ENCODE measurements at regions not wholly inside any gene's neighbourhood (a gene's known extent, or its start where the extent isn't known, plus 50 kb on each side); places are given as distances from the start of the nearest gene placed in this dataset.
"Not testable (repeated sequence)": the region's sequence is repeated elsewhere in the genome, so short reads cannot be mapped to it uniquely, and the experiment has no call there.

DNA sequence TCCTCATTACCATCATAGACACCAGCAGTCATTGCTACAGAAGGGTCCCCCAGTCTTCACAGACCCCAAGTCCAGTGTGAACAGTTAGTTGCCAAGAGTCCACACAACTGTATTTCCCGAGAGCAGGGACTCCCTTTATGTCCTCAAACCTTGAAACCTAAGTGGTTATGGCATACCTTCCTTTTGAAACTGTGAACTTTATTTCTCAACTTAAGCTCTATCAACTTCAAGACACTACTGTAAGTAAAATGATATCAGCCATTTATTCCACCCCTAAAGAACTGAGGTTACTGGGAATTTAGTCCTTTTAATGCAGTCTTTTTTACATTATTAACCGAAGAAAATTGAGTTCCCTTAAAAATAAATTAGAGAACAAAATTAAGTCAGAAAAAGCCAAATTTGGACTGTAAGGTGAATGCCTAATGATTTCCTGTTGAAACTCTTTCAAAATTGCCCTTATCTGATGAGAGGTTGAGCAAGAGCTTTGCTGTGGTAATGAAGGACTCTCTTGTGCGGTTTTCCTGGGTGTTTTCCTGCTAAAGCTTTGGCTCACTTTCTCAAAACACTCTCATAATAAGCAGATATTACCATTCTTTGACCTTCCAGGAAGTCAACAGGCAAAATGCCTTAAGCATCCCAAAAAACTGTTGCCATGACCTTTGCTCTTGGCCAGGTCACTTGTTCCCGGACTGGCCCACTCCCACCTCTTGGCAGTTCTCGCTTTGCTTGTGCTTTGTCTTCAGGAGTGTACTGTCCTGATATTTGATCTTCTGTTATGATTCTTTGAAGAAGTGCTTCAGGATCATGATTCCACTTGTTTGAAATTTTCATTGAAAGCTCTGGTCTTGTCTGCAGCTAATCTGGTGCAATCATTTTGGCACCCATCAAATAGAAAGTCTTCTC, 765.4 kb upstream of the ANO3 start:
- 74% methylated on average over 3 of the region's 5 CpGs for WGBS
- H3K27me3 ChIP-seq: no peaks in the 10 kb centered on the region
- H3K9me3 ChIP-seq: no peaks in the 10 kb centered on the region
- TF ChIP-seq POLR2AphosphoS5 (IDR thresholded peaks at IDR 0.05) (peak in 1 of 2 donors; percentile 14), POLR2A (IDR thresholded peaks at IDR 0.05; ENCODE audit: low read depth) (no peak), EP300 (IDR thresholded peaks at IDR 0.05) (no peak)
- TF ChIP-seq, protein P1, sequence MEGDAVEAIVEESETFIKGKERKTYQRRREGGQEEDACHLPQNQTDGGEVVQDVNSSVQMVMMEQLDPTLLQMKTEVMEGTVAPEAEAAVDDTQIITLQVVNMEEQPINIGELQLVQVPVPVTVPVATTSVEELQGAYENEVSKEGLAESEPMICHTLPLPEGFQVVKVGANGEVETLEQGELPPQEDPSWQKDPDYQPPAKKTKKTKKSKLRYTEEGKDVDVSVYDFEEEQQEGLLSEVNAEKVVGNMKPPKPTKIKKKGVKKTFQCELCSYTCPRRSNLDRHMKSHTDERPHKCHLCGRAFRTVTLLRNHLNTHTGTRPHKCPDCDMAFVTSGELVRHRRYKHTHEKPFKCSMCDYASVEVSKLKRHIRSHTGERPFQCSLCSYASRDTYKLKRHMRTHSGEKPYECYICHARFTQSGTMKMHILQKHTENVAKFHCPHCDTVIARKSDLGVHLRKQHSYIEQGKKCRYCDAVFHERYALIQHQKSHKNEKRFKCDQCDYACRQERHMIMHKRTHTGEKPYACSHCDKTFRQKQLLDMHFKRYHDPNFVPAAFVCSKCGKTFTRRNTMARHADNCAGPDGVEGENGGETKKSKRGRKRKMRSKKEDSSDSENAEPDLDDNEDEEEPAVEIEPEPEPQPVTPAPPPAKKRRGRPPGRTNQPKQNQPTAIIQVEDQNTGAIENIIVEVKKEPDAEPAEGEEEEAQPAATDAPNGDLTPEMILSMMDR (IDR thresholded peaks at IDR 0.05): no peak
- H3K36me3 ChIP-seq: no peaks in the 10 kb centered on the region
- H3K4me1 ChIP-seq: peaks cover 0 to 3% (median 0%) of the 10 kb centered on the region in 4 donors
- intact Hi-C loops (cut with DNase I): no loop called here
- no peak for DNase-seq (ENCODE audit: extremely low spot score)
- H3K27ac ChIP-seq (replicated peaks in 1 of 4): no peak overlapping the region
- no peak overlapping the region for H3K4me3 ChIP-seq

DNA sequence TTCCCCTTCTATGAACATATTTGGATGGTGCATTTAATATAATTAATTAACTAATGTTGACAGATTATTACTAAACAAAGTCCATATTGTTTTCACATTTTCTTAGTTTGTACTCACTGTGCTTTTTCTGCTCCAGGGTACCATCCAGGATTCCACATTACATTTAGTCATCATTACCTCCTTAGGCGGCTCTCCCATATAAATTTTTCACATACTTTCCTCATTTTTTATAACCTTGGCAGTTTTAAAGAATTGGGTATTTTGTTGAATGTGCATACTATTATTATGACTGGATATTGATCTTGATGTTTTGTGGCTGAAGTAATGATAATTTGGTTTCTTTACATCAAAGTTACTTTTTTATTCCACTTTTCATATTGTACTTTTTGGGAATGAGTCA, 755.6 kb upstream of the ANO3 start:
- no peak for TF ChIP-seq EP300 (IDR thresholded peaks at IDR 0.05)
- TF ChIP-seq POLR2AphosphoS5 (IDR thresholded peaks at IDR 0.05): no peak
- TF ChIP-seq, protein P1 (IDR thresholded peaks at IDR 0.05): no peak
- no peak for TF ChIP-seq POLR2A (IDR thresholded peaks at IDR 0.05; ENCODE audit: low read depth)
- no peak overlapping the region for H3K4me3 ChIP-seq
- H3K36me3 ChIP-seq: no peaks in the 10 kb centered on the region
- H3K9me3 ChIP-seq: no peaks in the 10 kb centered on the region
- no peaks in the 10 kb centered on the region for H3K27me3 ChIP-seq
- no peaks in the 10 kb centered on the region for H3K4me1 ChIP-seq
- WGBS: 89% methylated on average over 1 of the region's 1 CpG
- no peak overlapping the region for H3K27ac ChIP-seq (replicated peaks in 1 of 4)
- intact Hi-C loops (cut with DNase I): no loop called here
- no peak for DNase-seq (ENCODE audit: extremely low spot score)

DNA sequence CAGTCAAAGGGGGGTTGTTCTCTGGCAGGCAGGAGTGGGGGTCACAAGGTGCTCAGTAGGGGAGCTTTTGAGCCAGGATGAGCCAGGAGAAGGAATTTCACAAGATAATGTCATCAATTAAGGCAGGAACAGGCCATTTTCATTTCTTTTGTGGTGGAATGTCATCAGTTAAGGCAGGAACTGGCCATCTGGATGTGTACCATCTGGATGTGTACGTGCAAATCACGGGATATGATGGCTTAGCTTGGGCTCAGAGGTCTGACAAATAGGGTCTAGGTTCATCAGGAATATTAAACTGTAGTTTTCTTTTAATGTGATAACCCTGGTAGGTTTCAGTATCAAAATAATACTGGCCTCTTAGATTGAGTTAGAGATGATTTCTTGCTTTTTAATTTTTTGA, 752.4 kb upstream of the ANO3 start:
- H3K4me3 ChIP-seq; H3K9me3 ChIP-seq; H3K27ac ChIP-seq (replicated peaks in 1 of 4); H3K4me1 ChIP-seq; H3K27me3 ChIP-seq; intact Hi-C loops (cut with DNase I); DNase-seq (ENCODE audit: extremely low spot score); H3K36me3 ChIP-seq: not testable (repeated sequence)
- 17% methylated on average over 2 of the region's 2 CpGs for WGBS

DNA sequence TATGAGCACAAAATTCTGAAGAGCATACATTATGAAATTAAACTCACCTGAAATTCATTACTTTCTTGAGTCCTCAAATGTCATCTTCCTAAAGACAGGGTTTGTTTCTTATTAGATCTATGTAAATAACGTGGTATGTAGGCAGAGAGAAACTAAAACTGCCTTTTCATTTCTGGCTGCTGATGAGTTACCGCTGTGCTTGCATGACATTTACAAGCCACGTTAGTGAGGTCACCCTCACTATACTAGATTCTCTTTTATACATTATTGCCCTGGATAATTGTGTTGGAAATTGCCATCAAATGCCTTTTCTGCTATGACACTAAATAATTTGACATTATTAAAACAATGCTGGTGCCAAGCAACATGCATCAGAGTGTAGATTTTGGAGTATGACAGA, 748.3 kb upstream of the ANO3 start:
- TF ChIP-seq, protein P1 (IDR thresholded peaks at IDR 0.05): no peak
- TF ChIP-seq POLR2A (IDR thresholded peaks at IDR 0.05; ENCODE audit: low read depth): no peak
- TF ChIP-seq EP300 (IDR thresholded peaks at IDR 0.05): no peak
- TF ChIP-seq POLR2AphosphoS5 (IDR thresholded peaks at IDR 0.05): no peak
- H3K4me3 ChIP-seq: no peak overlapping the region
- H3K27me3 ChIP-seq: no peaks in the 10 kb centered on the region
- H3K9me3 ChIP-seq: no peaks in the 10 kb centered on the region
- H3K4me1 ChIP-seq: no peaks in the 10 kb centered on the region
- 81% methylated on average over 3 of the region's 3 CpGs for WGBS
- DNase-seq (ENCODE audit: extremely low spot score): no peak
- H3K36me3 ChIP-seq: no peaks in the 10 kb centered on the region
- H3K27ac ChIP-seq (replicated peaks in 1 of 4): no peak overlapping the region
- intact Hi-C loops (cut with DNase I): no loop called here

DNA sequence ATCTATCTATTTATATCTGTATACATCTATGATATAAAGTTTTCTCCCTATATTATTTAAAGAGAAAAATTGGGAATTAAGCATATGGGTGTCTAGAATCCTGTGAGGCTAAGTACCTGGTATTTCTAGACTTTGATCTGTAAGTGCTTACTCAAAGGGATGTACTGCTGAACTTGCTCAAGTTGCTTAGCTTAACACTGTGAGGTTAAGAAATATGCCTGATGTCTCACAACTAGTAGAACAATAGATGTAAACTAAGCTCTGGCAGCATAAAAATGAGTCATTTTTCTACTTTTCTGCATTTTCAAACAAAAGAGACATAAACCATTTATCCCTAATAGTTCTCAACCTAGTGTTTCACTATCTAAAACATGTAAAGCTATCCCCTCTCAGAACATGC, 744.4 kb upstream of the ANO3 start:
- no peak for TF ChIP-seq POLR2AphosphoS5 (IDR thresholded peaks at IDR 0.05)
- no peak for TF ChIP-seq EP300 (IDR thresholded peaks at IDR 0.05)
- TF ChIP-seq POLR2A (IDR thresholded peaks at IDR 0.05; ENCODE audit: low read depth): no peak
- TF ChIP-seq, protein P1 (IDR thresholded peaks at IDR 0.05): no peak
- no peak for DNase-seq (ENCODE audit: extremely low spot score)
- intact Hi-C loops (cut with DNase I): no loop called here
- H3K9me3 ChIP-seq: peaks cover 0 to 5% (median 0%) of the 10 kb centered on the region in 4 donors
- H3K4me3 ChIP-seq: no peak overlapping the region
- no peaks in the 10 kb centered on the region for H3K4me1 ChIP-seq
- H3K27ac ChIP-seq (replicated peaks in 1 of 4): no peak overlapping the region
- no peaks in the 10 kb centered on the region for H3K27me3 ChIP-seq
- H3K36me3 ChIP-seq: no peaks in the 10 kb centered on the region
